ENCODE measurements at regions not wholly inside any gene's neighbourhood (a gene's known extent, or its start where the extent isn't known, plus 50 kb on each side); places are given as distances from the start of the nearest gene placed in this dataset.
A peak's percentile ranks its signal among the peaks of the same experiment; 100 is the strongest.

GRCh38 chr10:110389255-110389654 lies 84.5 kb upstream of the SMNDC1 start:
- Histone ChIP-seq H3K36me3 (no peaks in the 10 kb centered on the region), H3K27ac (no peak overlapping the region), H3K4me3 (no peak overlapping the region), H3K4me1 (peaks cover 9% of the 10 kb centered on the region), H3K27me3 (no peaks in the 10 kb centered on the region), H3K9me3 (no peaks in the 10 kb centered on the region), H3K9ac (ENCODE audit: low read depth in 2 of 2, low read length in 2 of 2) (no peak overlapping the region)
- TF ChIP-seq CTCF (IDR thresholded peaks at IDR 0.05), result no peak
- intact Hi-C loops (cut with DNase I), result no loop called here
- no peak for DNase-seq

- no peak for DNase-seq
- no peak for TF ChIP-seq CTCF (IDR thresholded peaks at IDR 0.05)
- Histone ChIP-seq H3K27me3 (no peaks in the 10 kb centered on the region), H3K27ac (no peak overlapping the region), H3K9ac (ENCODE audit: low read depth in 2 of 2, low read length in 2 of 2) (no peak overlapping the region), H3K4me3 (no peak overlapping the region), H3K9me3 (no peaks in the 10 kb centered on the region), H3K36me3 (no peaks in the 10 kb centered on the region), H3K4me1 (peaks cover 9% of the 10 kb centered on the region)
- intact Hi-C loops (cut with DNase I), result no loop called here
Observed at GRCh38 chr10:110391541-110391940, 86.8 kb upstream of the SMNDC1 start.

GRCh38 chr10:110392121-110392520 lies 87.4 kb upstream of the SMNDC1 start:
- no peak for TF ChIP-seq CTCF (IDR thresholded peaks at IDR 0.05)
- no peaks in the 10 kb centered on the region for H3K27me3 ChIP-seq
- intact Hi-C loops (cut with DNase I), result no loop called here
- H3K27ac ChIP-seq, result no peak overlapping the region
- no peak for DNase-seq
- no peaks in the 10 kb centered on the region for H3K36me3 ChIP-seq
- H3K4me3 ChIP-seq, result no peak overlapping the region
- peaks cover 9% of the 10 kb centered on the region for H3K4me1 ChIP-seq
- no peak overlapping the region for H3K9ac ChIP-seq (ENCODE audit: low read depth in 2 of 2, low read length in 2 of 2)
- no peaks in the 10 kb centered on the region for H3K9me3 ChIP-seq

- no peak for TF ChIP-seq CTCF (IDR thresholded peaks at IDR 0.05)
- Histone ChIP-seq H3K9me3 (no peaks in the 10 kb centered on the region), H3K36me3 (no peaks in the 10 kb centered on the region), H3K4me1 (peaks cover 9% of the 10 kb centered on the region), H3K27ac (no peak overlapping the region), H3K4me3 (no peak overlapping the region), H3K9ac (ENCODE audit: low read depth in 2 of 2, low read length in 2 of 2) (peak overlapping the region in 1 of 2 donors; percentile 14), H3K27me3 (no peaks in the 10 kb centered on the region)
- intact Hi-C loops (cut with DNase I), result no loop called here
- DNase-seq, result peak; percentile 68
Observed at GRCh38 chr10:110392868-110393740, 88.4 kb upstream of the SMNDC1 start.

GRCh38 chr10:110393866-110394265 lies 89.1 kb upstream of the SMNDC1 start:
- Histone ChIP-seq H3K4me1 (peaks cover 13% of the 10 kb centered on the region), H3K27me3 (no peaks in the 10 kb centered on the region), H3K36me3 (no peaks in the 10 kb centered on the region), H3K4me3 (no peak overlapping the region), H3K9me3 (no peaks in the 10 kb centered on the region), H3K9ac (ENCODE audit: low read depth in 2 of 2, low read length in 2 of 2) (no peak overlapping the region), H3K27ac (no peak overlapping the region)
- intact Hi-C loops (cut with DNase I), result no loop called here
- TF ChIP-seq CTCF (IDR thresholded peaks at IDR 0.05), result no peak
- no peak for DNase-seq

Data from colonic mucosa (tissue), 4 donors.